ENCODE measurements at regions not wholly inside any gene's neighbourhood (a gene's known extent, or its start where the extent isn't known, plus 50 kb on each side); places are given as distances from the start of the nearest gene placed in this dataset.

- no peak for DNase-seq (ENCODE audit: low spot score)
- Histone ChIP-seq H3K36me3 (no peaks in the 10 kb centered on the region), H3K4me1 (ENCODE audit: control insufficient read depth in 1 of 2, low read depth in 2 of 2) (peaks cover 0 to 11% of the 10 kb centered on the region in 2 donors), H3K9me3 (no peaks in the 10 kb centered on the region), H3K4me3 (no peak overlapping the region), H3K27ac (no peak overlapping the region), H3K27me3 (replicated peaks; ENCODE audit: insufficient read depth) (no peaks in the 10 kb centered on the region)
- no peak for ATAC-seq (ENCODE audit: insufficient number of reproducible peaks, low FRiP score, low read depth)
- no peak for TF ChIP-seq CTCF (IDR thresholded peaks at IDR 0.05)
Observed at GRCh38 chr7:41134300-41135255, 568.3 kb downstream of the INHBA start.

DNA sequence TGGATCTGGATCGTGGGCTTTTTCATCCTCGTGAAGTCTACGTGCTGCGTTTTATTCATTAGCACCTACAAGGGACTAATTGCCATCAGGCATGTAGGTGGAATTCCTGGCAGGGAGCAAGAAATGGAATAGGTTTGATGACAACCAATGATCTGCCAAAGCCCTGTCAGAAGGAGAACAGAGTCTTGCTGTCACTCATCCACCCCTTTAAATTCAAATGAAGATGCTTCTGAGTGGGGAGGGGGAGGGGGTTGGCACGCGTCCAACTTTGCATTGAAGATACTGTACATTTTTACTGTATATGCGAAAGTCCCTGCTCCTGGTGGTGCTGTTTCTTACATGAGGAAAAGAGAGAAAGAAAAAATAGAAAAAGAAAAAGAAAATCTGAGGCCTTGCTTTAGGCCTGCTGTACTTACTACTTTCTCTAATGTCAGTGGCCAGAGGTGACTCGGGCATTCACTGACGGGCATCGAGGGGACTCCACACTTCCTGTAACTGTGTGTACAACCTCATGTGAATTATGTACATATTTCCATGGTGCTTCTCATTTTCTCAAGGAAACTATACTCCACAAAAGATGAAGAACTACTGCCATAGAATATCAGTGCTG lies 569.1 kb downstream of the INHBA start:
- Histone ChIP-seq H3K36me3 (no peaks in the 10 kb centered on the region), H3K27ac (no peak overlapping the region), H3K9me3 (no peaks in the 10 kb centered on the region), H3K4me1 (ENCODE audit: control insufficient read depth in 1 of 2, low read depth in 2 of 2) (peaks cover 0 to 11% of the 10 kb centered on the region in 2 donors), H3K4me3 (no peak overlapping the region), H3K27me3 (replicated peaks; ENCODE audit: insufficient read depth) (no peaks in the 10 kb centered on the region)
- DNase-seq (ENCODE audit: low spot score) (no peak), ATAC-seq (ENCODE audit: insufficient number of reproducible peaks, low FRiP score, low read depth) (no peak)
- TF ChIP-seq CTCF (IDR thresholded peaks at IDR 0.05): no peak

DNA sequence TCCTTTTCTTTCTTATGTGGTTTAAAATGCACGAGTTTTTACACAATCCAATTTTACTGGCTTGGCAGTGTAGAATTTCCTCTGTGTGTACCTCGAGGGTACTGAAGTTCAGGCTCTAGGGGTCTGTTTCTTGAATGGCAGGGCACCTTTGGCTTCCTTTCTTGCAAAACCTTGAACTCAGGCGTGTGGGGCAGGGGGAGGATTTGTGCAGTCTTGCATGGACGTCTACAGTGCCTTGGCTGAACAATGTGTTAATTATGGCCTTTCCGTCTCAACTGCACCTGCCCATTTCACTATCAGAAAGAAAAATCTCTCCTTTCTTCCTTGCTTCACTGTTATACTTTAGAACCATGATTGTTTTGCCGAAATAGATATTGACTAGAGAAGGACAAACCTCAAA lies 570.9 kb downstream of the INHBA start:
- Histone ChIP-seq H3K9me3 (no peaks in the 10 kb centered on the region), H3K4me1 (ENCODE audit: control insufficient read depth in 1 of 2, low read depth in 2 of 2) (peaks cover 0 to 11% of the 10 kb centered on the region in 2 donors), H3K4me3 (no peak overlapping the region), H3K36me3 (no peaks in the 10 kb centered on the region), H3K27me3 (replicated peaks; ENCODE audit: insufficient read depth) (no peaks in the 10 kb centered on the region), H3K27ac (no peak overlapping the region)
- no peak for ATAC-seq (ENCODE audit: insufficient number of reproducible peaks, low FRiP score, low read depth)
- TF ChIP-seq CTCF (IDR thresholded peaks at IDR 0.05): no peak
- DNase-seq (ENCODE audit: low spot score): no peak

GRCh38 chr7:41130561-41131236 lies 572.2 kb downstream of the INHBA start:
- Histone ChIP-seq H3K27ac (no peak overlapping the region), H3K4me1 (ENCODE audit: control insufficient read depth in 1 of 2, low read depth in 2 of 2) (peaks cover 0 to 11% of the 10 kb centered on the region in 2 donors), H3K9me3 (no peaks in the 10 kb centered on the region), H3K4me3 (no peak overlapping the region), H3K27me3 (replicated peaks; ENCODE audit: insufficient read depth) (no peaks in the 10 kb centered on the region), H3K36me3 (no peaks in the 10 kb centered on the region)
- TF ChIP-seq CTCF (IDR thresholded peaks at IDR 0.05): no peak
- DNase-seq (ENCODE audit: low spot score): no peak
- ATAC-seq (ENCODE audit: insufficient number of reproducible peaks, low FRiP score, low read depth): no peak

GRCh38 chr7:41130086-41130485 lies 572.8 kb downstream of the INHBA start:
- Histone ChIP-seq H3K27ac (no peak overlapping the region), H3K4me3 (no peak overlapping the region), H3K36me3 (no peaks in the 10 kb centered on the region), H3K9me3 (no peaks in the 10 kb centered on the region), H3K4me1 (ENCODE audit: control insufficient read depth in 1 of 2, low read depth in 2 of 2) (peaks cover 0 to 11% of the 10 kb centered on the region in 2 donors), H3K27me3 (replicated peaks; ENCODE audit: insufficient read depth) (no peaks in the 10 kb centered on the region)
- DNase-seq (ENCODE audit: low spot score) (no peak), ATAC-seq (ENCODE audit: insufficient number of reproducible peaks, low FRiP score, low read depth) (no peak)
- TF ChIP-seq CTCF (IDR thresholded peaks at IDR 0.05): no peak
